GM12865 (cell line): ENCODE measurements at regions not wholly inside any gene's neighbourhood (a gene's known extent, or its start where the extent isn't known, plus 50 kb on each side); places are given as distances from the start of the nearest gene placed in this dataset.

Experiments
- DNase-seq: peaks from one replicate; pipeline ENCODE4 v3.0.0; 2010; ENCODE audit warnings: low read depth
- H3K4me3 ChIP-seq: 2 replicates; pipeline ENCODE4 v1.5.1; 2011; ENCODE audit warnings: mild to moderate bottlenecking, low read depth, low read length, control low read depth
- CTCF ChIP-seq: IDR thresholded peaks from 2 replicates; pipeline ENCODE4 v1.5.1; 2011; ENCODE audit warnings: low read length, control low read depth, low read depth, inconsistent platforms; ENCODE audit not compliant: insufficient read depth; ENCODE audit errors: missing control alignments

- TF ChIP-seq CTCF = no peak
- no peak for DNase-seq
- no peak overlapping the region for H3K4me3 ChIP-seq
Measured at GRCh38 chr22:27637604-27638003, 164.0 kb downstream of the MN1 start.

- no peak for DNase-seq
- no peak for TF ChIP-seq CTCF
- no peak overlapping the region for H3K4me3 ChIP-seq
Measured at GRCh38 chr22:27638329-27639233, 163.0 kb downstream of the MN1 start.

GRCh38 chr22:27639248-27640086, 162.1 kb downstream of the MN1 start:
- no peak overlapping the region for H3K4me3 ChIP-seq
- DNase-seq = no peak
- TF ChIP-seq CTCF = no peak

GRCh38 chr22:27641049-27641795, 160.3 kb downstream of the MN1 start:
- DNase-seq = no peak

GRCh38 chr22:27642104-27642800, 159.3 kb downstream of the MN1 start:
- no peak for DNase-seq
- TF ChIP-seq CTCF = no peak
- no peak overlapping the region for H3K4me3 ChIP-seq

More at GRCh38 chr22:27641049-27641795, 160.3 kb downstream of the MN1 start:
- H3K4me3 ChIP-seq = no peak overlapping the region
- TF ChIP-seq CTCF = no peak

GRCh38 chr22:27643907-27644306, 157.6 kb downstream of the MN1 start:
- H3K4me3 ChIP-seq = no peak overlapping the region
- TF ChIP-seq CTCF = no peak
- DNase-seq = no peak
